ENCODE measurements at regions not wholly inside any gene's neighbourhood (a gene's known extent, or its start where the extent isn't known, plus 50 kb on each side); places are given as distances from the start of the nearest gene placed in this dataset.

GRCh38 chr6:134415194-134415593 lies 97.3 kb upstream of the SGK1 start:
- Histone ChIP-seq H3K4me1 (ENCODE audit: low read depth, poor library complexity, severe bottlenecking) (no peaks in the 10 kb centered on the region), H3K9ac (no peak overlapping the region), H3K79me2 (ENCODE audit: insufficient read depth, low read depth) (no peaks in the 10 kb centered on the region), H3K4me2 (no peak overlapping the region), H2AFZ (ENCODE audit: low read depth) (no peak overlapping the region), H3K36me3 (ENCODE audit: insufficient read depth) (no peaks in the 10 kb centered on the region), H3K27me3 (ENCODE audit: insufficient read depth, low read depth) (no peaks in the 10 kb centered on the region), H3K4me3 (IDR thresholded peaks at IDR 0.05; ENCODE audit: insufficient read depth, low read depth, low read length) (no peak overlapping the region), H4K20me1 (ENCODE audit: insufficient read depth) (no peaks in the 10 kb centered on the region), H3K27ac (no peak overlapping the region)
- no peak for TF ChIP-seq CTCF (conservative IDR thresholded peaks at IDR 0.05; ENCODE audit: low read depth, low read length)

GRCh38 chr6:134414793-134415192 lies 96.9 kb upstream of the SGK1 start:
- H4K20me1 ChIP-seq (ENCODE audit: insufficient read depth) = no peaks in the 10 kb centered on the region
- H3K27me3 ChIP-seq (ENCODE audit: insufficient read depth, low read depth) = no peaks in the 10 kb centered on the region
- H3K36me3 ChIP-seq (ENCODE audit: insufficient read depth) = no peaks in the 10 kb centered on the region
- no peak for TF ChIP-seq CTCF (conservative IDR thresholded peaks at IDR 0.05; ENCODE audit: low read depth, low read length)
- H3K27ac ChIP-seq = no peak overlapping the region
- H3K79me2 ChIP-seq (ENCODE audit: insufficient read depth, low read depth) = no peaks in the 10 kb centered on the region
- H3K4me3 ChIP-seq (IDR thresholded peaks at IDR 0.05; ENCODE audit: insufficient read depth, low read depth, low read length) = no peak overlapping the region
- H2AFZ ChIP-seq (ENCODE audit: low read depth) = no peak overlapping the region
- no peak overlapping the region for H3K9ac ChIP-seq
- no peaks in the 10 kb centered on the region for H3K4me1 ChIP-seq (ENCODE audit: low read depth, poor library complexity, severe bottlenecking)
- H3K4me2 ChIP-seq = no peak overlapping the region

- Histone ChIP-seq H4K20me1 (ENCODE audit: insufficient read depth) (no peaks in the 10 kb centered on the region), H3K36me3 (ENCODE audit: insufficient read depth) (no peaks in the 10 kb centered on the region), H3K4me1 (ENCODE audit: low read depth, poor library complexity, severe bottlenecking) (no peaks in the 10 kb centered on the region), H3K27me3 (ENCODE audit: insufficient read depth, low read depth) (no peaks in the 10 kb centered on the region), H3K79me2 (ENCODE audit: insufficient read depth, low read depth) (no peaks in the 10 kb centered on the region), H2AFZ (ENCODE audit: low read depth) (no peak overlapping the region), H3K27ac (no peak overlapping the region), H3K4me3 (IDR thresholded peaks at IDR 0.05; ENCODE audit: insufficient read depth, low read depth, low read length) (no peak overlapping the region), H3K9ac (no peak overlapping the region), H3K4me2 (no peak overlapping the region)
- no peak for TF ChIP-seq CTCF (conservative IDR thresholded peaks at IDR 0.05; ENCODE audit: low read depth, low read length)
Measured at GRCh38 chr6:134413241-134413643, 95.3 kb upstream of the SGK1 start.

GRCh38 chr6:134410541-134410940 lies 92.6 kb upstream of the SGK1 start:
- Histone ChIP-seq H3K4me3 (IDR thresholded peaks at IDR 0.05; ENCODE audit: insufficient read depth, low read depth, low read length) (no peak overlapping the region), H3K27ac (no peak overlapping the region), H3K4me1 (ENCODE audit: low read depth, poor library complexity, severe bottlenecking) (no peaks in the 10 kb centered on the region), H3K27me3 (ENCODE audit: insufficient read depth, low read depth) (no peaks in the 10 kb centered on the region), H2AFZ (ENCODE audit: low read depth) (no peak overlapping the region), H3K9ac (no peak overlapping the region), H4K20me1 (ENCODE audit: insufficient read depth) (no peaks in the 10 kb centered on the region), H3K4me2 (no peak overlapping the region), H3K36me3 (ENCODE audit: insufficient read depth) (no peaks in the 10 kb centered on the region), H3K79me2 (ENCODE audit: insufficient read depth, low read depth) (no peaks in the 10 kb centered on the region)
- TF ChIP-seq CTCF (conservative IDR thresholded peaks at IDR 0.05; ENCODE audit: low read depth, low read length) = no peak

GRCh38 chr6:134407791-134408190 lies 89.9 kb upstream of the SGK1 start:
- Histone ChIP-seq H2AFZ (ENCODE audit: low read depth) (no peak overlapping the region), H3K27ac (no peak overlapping the region), H3K36me3 (ENCODE audit: insufficient read depth) (no peaks in the 10 kb centered on the region), H3K4me2 (no peak overlapping the region), H3K4me1 (ENCODE audit: low read depth, poor library complexity, severe bottlenecking) (no peaks in the 10 kb centered on the region), H3K27me3 (ENCODE audit: insufficient read depth, low read depth) (no peaks in the 10 kb centered on the region), H3K79me2 (ENCODE audit: insufficient read depth, low read depth) (no peaks in the 10 kb centered on the region), H3K9ac (no peak overlapping the region), H4K20me1 (ENCODE audit: insufficient read depth) (no peaks in the 10 kb centered on the region), H3K4me3 (IDR thresholded peaks at IDR 0.05; ENCODE audit: insufficient read depth, low read depth, low read length) (no peak overlapping the region)
- no peak for TF ChIP-seq CTCF (conservative IDR thresholded peaks at IDR 0.05; ENCODE audit: low read depth, low read length)

Measured in KMS-11 (cell line).